HCT116 (cell line): ENCODE measurements at regions not wholly inside any gene's neighbourhood (a gene's known extent, or its start where the extent isn't known, plus 50 kb on each side); places are given as distances from the start of the nearest gene placed in this dataset.

Experiments
- ATAC-seq: fragments of 200-7000 bp; cut with Tn5 transposase; 2 replicates; pipeline ENCODE4 v1.9.1; 2020; ENCODE audit warnings: mild to moderate bottlenecking, moderate library complexity
- BruUV-seq: library from RNA; stranded (reverse); fragments of 400-500 nt; replicated peaks from 2 replicates; lab custom pipeline; 2021; lab: Mats Ljungman, UMichigan
- CTCF ChIA-PET: fragments of 300-600 bp; sonication (Branson Sonifier 250); formaldehyde crosslinking; loops from one replicate; lab custom pipeline; 2021; ENCODE audit warnings: antibody characterized with exemption; lab: Charles Lee
- POLR2A ChIA-PET: fragments of 300-600, 350-600 bp; sonication (Branson Sonifier 250); formaldehyde crosslinking; loops from one replicate; lab custom pipeline; 2021; ENCODE audit warnings: antibody characterized with exemption; lab: Charles Lee
- RAD21 ChIA-PET, 2 experiments: fragments of 300-600 bp; sonication (Branson Sonifier 250); formaldehyde crosslinking; loops; one replicate each; lab custom pipeline; 2023; ENCODE audit warnings: low total read pairs in 2 of 2; ENCODE audit not compliant: uncharacterized antibody in 2 of 2, unreplicated experiment in 2 of 2, low non-redundant PET in 1 of 2; lab: Charles Lee
- DNase-seq: peaks from one replicate; pipeline ENCODE4 v3.0.0-alpha.2; 2010; ENCODE audit warnings: low read depth, low spot score
- H2AFZ ChIP-seq: fragments of 200-600 bp; shearing (Covaris generic), sonication (generic); 2 replicates; pipeline ENCODE4 v1.6.1; 2017; ENCODE audit warnings: low read depth, mixed run types, mixed read lengths, antibody characterized with exemption, low read length; ENCODE audit not compliant: poor library complexity, severe bottlenecking
- H3K27ac ChIP-seq: 2 replicates; pipeline ENCODE4 v1.5.1; 2012; ENCODE audit warnings: low read depth, low read length
- H3K27me3 ChIP-seq: fragments of 200-600 bp; sonication (generic); 2 replicates; pipeline ENCODE4 v1.6.1; 2016; ENCODE audit warnings: mixed run types, low read length, mixed read lengths; ENCODE audit not compliant: insufficient read depth
- H3K36me3 ChIP-seq, 2 experiments: fragments of 200-500 bp in 1 of 2; fragments of 200-600 bp in 1 of 2; sonication (Bioruptor generic) in 1 of 2; sonication (generic) in 1 of 2; 2 replicates each; pipeline versions ENCODE4 v1.5.1 to v1.6.1; 2014 to 2016; ENCODE audit warnings: low read length in 2 of 2, inconsistent platforms in 1 of 2, mixed read lengths in 1 of 2, mixed run types in 1 of 2; ENCODE audit not compliant: insufficient read depth in 2 of 2, control insufficient read depth in 1 of 2
- H3K4me1 ChIP-seq, 2 experiments: fragments of 200-600 bp in 1 of 2; sonication (generic) in 1 of 2; 2 replicates each; pipeline versions ENCODE4 v1.5.1 to v1.6.1; 2012 to 2017; ENCODE audit warnings: low read length in 2 of 2, inconsistent platforms in 1 of 2, mild to moderate bottlenecking in 1 of 2, mixed read lengths in 1 of 2, mixed run types in 1 of 2, moderate library complexity in 1 of 2; ENCODE audit not compliant: insufficient read depth in 2 of 2, control insufficient read depth in 1 of 2
- H3K4me2 ChIP-seq: fragments of 200-600 bp; sonication (generic); 2 replicates; pipeline ENCODE4 v1.6.1; 2017; ENCODE audit warnings: mixed run types, low read length, mixed read lengths
- H3K4me3 ChIP-seq, 2 experiments: fragments of 200-600 bp in 1 of 2; sonication (generic) in 1 of 2; replicated peaks in 1 of 2; 2 replicates each; pipeline ENCODE4 v1.5.1; 2011 to 2016; ENCODE audit warnings: low read length in 2 of 2, control low read depth in 1 of 2, low read depth in 1 of 2, mild to moderate bottlenecking in 1 of 2, mixed read lengths in 1 of 2, mixed run types in 1 of 2
- H3K79me2 ChIP-seq: fragments of 200-600 bp; sonication (generic); 2 replicates; pipeline ENCODE4 v1.6.1; 2017; ENCODE audit warnings: mild to moderate bottlenecking, mixed run types, low read length, moderate library complexity, mixed read lengths; ENCODE audit not compliant: insufficient read depth
- H3K9ac ChIP-seq: fragments of 200-600 bp; sonication (generic); 2 replicates; pipeline ENCODE4 v1.6.1; 2016; ENCODE audit warnings: low read length, mixed read lengths
- H3K9me2 ChIP-seq: fragments of 200-600 bp; sonication (generic), shearing (Covaris generic); 2 replicates; pipeline ENCODE4 v1.6.1; 2017; ENCODE audit warnings: mixed run types, mild to moderate bottlenecking, moderate library complexity; ENCODE audit not compliant: insufficient read depth
- H3K9me3 ChIP-seq, 2 experiments: fragments of 200-500 bp in 1 of 2; fragments of 200-600 bp in 1 of 2; sonication (Bioruptor generic) in 1 of 2; sonication (generic) in 1 of 2; 2 replicates each; pipeline ENCODE4 v1.6.1; 2014 to 2017; ENCODE audit warnings: low read length in 2 of 2, mixed read lengths in 2 of 2, inconsistent platforms in 1 of 2, low read depth in 1 of 2, mild to moderate bottlenecking in 1 of 2, mixed run types in 1 of 2, moderate library complexity in 1 of 2; ENCODE audit not compliant: control insufficient read depth in 1 of 2, insufficient read depth in 1 of 2
- H4K20me1 ChIP-seq: fragments of 200-600 bp; sonication (generic), shearing (Covaris generic); 2 replicates; pipeline ENCODE4 v1.6.1; 2017; ENCODE audit warnings: mixed run types, mild to moderate bottlenecking, moderate library complexity; ENCODE audit not compliant: insufficient read depth
- CBX3 ChIP-seq: IDR thresholded peaks from 2 replicates; pipeline ENCODE4 v1.6.1; 2012; ENCODE audit warnings: low read depth
- EGR1 ChIP-seq: IDR thresholded peaks from 2 replicates; pipeline ENCODE4 v1.6.1; 2012; ENCODE audit warnings: low read depth
- ELF1 ChIP-seq: IDR thresholded peaks from 2 replicates; pipeline ENCODE4 v1.6.1; 2012; ENCODE audit warnings: low read depth, borderline replicate concordance
- EZH2 ChIP-seq: fragments of 200-600 bp; sonication (generic); IDR thresholded peaks from 2 replicates; pipeline ENCODE4 v1.6.1; 2017; ENCODE audit warnings: antibody characterized with exemption, mixed run types
- EZH2phosphoT487 ChIP-seq: fragments of 200-600 bp; IDR thresholded peaks from 2 replicates; pipeline ENCODE4 v1.6.1; 2018; ENCODE audit warnings: antibody characterized with exemption, borderline replicate concordance
- JUND ChIP-seq: IDR thresholded peaks from 2 replicates; pipeline ENCODE4 v1.6.1; 2012
- POLR2A ChIP-seq: IDR thresholded peaks from 2 replicates; pipeline ENCODE4 v1.7.0; 2011; ENCODE audit warnings: borderline replicate concordance; ENCODE audit not compliant: insufficient read depth, insufficient read length; ENCODE audit errors: extremely low read depth
- POLR2AphosphoS5 ChIP-seq: IDR thresholded peaks from 2 replicates; pipeline ENCODE4 v1.6.1; 2011; ENCODE audit warnings: mild to moderate bottlenecking, low read depth, low read length, moderate library complexity
- RAD21 ChIP-seq: IDR thresholded peaks from 2 replicates; pipeline ENCODE4 v1.6.1; 2012; ENCODE audit warnings: low read depth, mild to moderate bottlenecking
- SIN3A ChIP-seq: IDR thresholded peaks from 2 replicates; pipeline ENCODE4 v1.6.1; 2012; ENCODE audit warnings: low read depth
- SP1 ChIP-seq: IDR thresholded peaks from 2 replicates; pipeline ENCODE4 v1.6.1; 2012; ENCODE audit warnings: low read depth
- SRF ChIP-seq: IDR thresholded peaks from 2 replicates; pipeline ENCODE4 v1.6.1; 2012; ENCODE audit warnings: low read depth
- TCF7L2 ChIP-seq: IDR thresholded peaks from 2 replicates; pipeline ENCODE4 v1.7.0; 2011; ENCODE audit warnings: borderline replicate concordance, inconsistent platforms; ENCODE audit not compliant: insufficient read depth, insufficient read length; ENCODE audit errors: extremely low read depth
- YY1 ChIP-seq: IDR thresholded peaks from 2 replicates; pipeline ENCODE4 v1.6.1; 2011; ENCODE audit warnings: low read length, low read depth, moderate library complexity, mild to moderate bottlenecking; ENCODE audit not compliant: insufficient replicate concordance; ENCODE audit errors: extremely low read depth
- intact Hi-C: fragments of 100-400 bp; cut with micrococcal nuclease; formaldehyde crosslinking; loops from 2 replicates; pipeline ENCODE4 v1.10.0; 2022
- TF ChIP-seq, protein P1 (sequence below): IDR thresholded peaks from 2 replicates; pipeline ENCODE4 v1.6.1; 2012
- TF ChIP-seq, protein P2 (sequence below): IDR thresholded peaks from 2 replicates; pipeline ENCODE4 v1.6.1; 2011; ENCODE audit warnings: mild to moderate bottlenecking, low read length, moderate library complexity; ENCODE audit not compliant: insufficient replicate concordance; ENCODE audit errors: extremely low read depth
- TF ChIP-seq, protein P3 (sequence below): IDR thresholded peaks from 2 replicates; pipeline ENCODE4 v1.6.1; 2012; ENCODE audit warnings: low read depth
- TF ChIP-seq, protein P4 (sequence below): IDR thresholded peaks from 2 replicates; pipeline ENCODE4 v1.6.1; 2012
- TF ChIP-seq, protein P5 (sequence below), 3 experiments: fragments of 200-600 bp in 1 of 3; sonication (generic) in 1 of 3; IDR thresholded peaks in 2 of 3; conservative IDR thresholded peaks in 1 of 3; 2 replicates each; pipeline ENCODE4 v1.5.1; 2012 to 2017; ENCODE audit warnings: low read depth in 2 of 3, low read length in 2 of 3, antibody characterized with exemption in 1 of 3, borderline replicate concordance in 1 of 3, control low read depth in 1 of 3, mild to moderate bottlenecking in 1 of 3, mixed read lengths in 1 of 3, mixed run types in 1 of 3, moderate library complexity in 1 of 3; ENCODE audit not compliant: insufficient read depth in 1 of 3

DNA sequence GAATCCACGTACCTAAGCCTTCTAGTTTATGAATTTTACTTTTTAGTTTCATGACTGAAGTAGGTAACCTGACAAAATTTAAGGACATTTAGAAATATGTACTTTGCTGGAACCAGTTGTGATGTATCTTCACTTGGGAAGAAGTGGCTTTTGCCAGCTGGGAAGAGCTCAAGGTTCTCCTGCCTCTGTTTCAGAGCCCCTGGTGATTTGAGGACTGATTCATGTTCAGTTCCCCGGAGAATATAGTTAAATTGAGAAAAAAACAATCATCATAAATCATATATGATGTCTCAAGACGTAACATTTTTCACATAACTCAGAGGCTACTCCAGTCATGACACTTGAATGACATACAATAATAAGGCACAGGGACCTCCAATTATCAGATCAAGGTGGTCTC lies 473.4 kb downstream of the EPHA3 start (continued):
- TF ChIP-seq, protein P1, sequence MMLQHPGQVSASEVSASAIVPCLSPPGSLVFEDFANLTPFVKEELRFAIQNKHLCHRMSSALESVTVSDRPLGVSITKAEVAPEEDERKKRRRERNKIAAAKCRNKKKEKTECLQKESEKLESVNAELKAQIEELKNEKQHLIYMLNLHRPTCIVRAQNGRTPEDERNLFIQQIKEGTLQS = no peak
- TF ChIP-seq YY1 = no peak
- TF ChIP-seq POLR2AphosphoS5 = no peak
- TF ChIP-seq RAD21 = no peak
- TF ChIP-seq EZH2phosphoT487 = no peak

DNA sequence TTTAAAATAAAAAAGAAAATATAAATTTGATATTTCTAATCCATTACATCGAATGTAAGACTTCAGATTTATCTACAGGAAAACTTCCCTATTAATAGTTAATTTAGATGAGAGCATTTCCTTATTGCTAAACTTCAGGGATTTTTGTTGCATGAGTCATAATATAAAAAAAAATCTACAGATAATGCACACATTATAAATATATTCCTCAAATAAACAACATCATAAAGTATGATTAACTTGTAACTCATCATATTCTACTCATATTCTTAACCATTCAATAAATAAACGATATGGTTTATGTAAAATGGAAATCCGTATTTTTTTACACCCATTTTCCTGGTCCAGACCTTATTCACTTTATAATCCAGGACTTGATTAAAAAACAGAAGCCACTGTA lies 477.0 kb downstream of the EPHA3 start:
- Histone ChIP-seq H3K4me3 (no peak overlapping the region), H2AFZ (no peak overlapping the region), H3K9me3 (peaks cover 0 to 9% of the 10 kb centered on the region in 2 experiments; a peak in 2 of 4 replicates), H3K27ac (no peak overlapping the region), H3K4me2 (no peak overlapping the region), H3K79me2 (no peaks in the 10 kb centered on the region), H3K9me2 (no peaks in the 10 kb centered on the region), H3K27me3 (no peaks in the 10 kb centered on the region), H3K36me3 (no peaks in the 10 kb centered on the region), H4K20me1 (no peaks in the 10 kb centered on the region), H3K4me1 (no peaks in the 10 kb centered on the region), H3K9ac (no peak overlapping the region)
- no TSS peak for BruUV-seq
- intact Hi-C loops = no loop called here
- CTCF ChIA-PET = no interaction called here
- TF ChIP-seq TCF7L2 (no peak), CBX3 (no peak), POLR2A (no peak), EGR1 (no peak), EZH2 (no peak), SRF (no peak), JUND (no peak), SP1 (no peak), SIN3A (no peak), RAD21 (no peak), POLR2AphosphoS5 (no peak), ELF1 (no peak)
- TF ChIP-seq, protein P2, sequence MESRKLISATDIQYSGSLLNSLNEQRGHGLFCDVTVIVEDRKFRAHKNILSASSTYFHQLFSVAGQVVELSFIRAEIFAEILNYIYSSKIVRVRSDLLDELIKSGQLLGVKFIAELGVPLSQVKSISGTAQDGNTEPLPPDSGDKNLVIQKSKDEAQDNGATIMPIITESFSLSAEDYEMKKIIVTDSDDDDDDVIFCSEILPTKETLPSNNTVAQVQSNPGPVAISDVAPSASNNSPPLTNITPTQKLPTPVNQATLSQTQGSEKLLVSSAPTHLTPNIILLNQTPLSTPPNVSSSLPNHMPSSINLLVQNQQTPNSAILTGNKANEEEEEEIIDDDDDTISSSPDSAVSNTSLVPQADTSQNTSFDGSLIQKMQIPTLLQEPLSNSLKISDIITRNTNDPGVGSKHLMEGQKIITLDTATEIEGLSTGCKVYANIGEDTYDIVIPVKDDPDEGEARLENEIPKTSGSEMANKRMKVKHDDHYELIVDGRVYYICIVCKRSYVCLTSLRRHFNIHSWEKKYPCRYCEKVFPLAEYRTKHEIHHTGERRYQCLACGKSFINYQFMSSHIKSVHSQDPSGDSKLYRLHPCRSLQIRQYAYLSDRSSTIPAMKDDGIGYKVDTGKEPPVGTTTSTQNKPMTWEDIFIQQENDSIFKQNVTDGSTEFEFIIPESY = no peak
- TF ChIP-seq, protein P1 = no peak
- TF ChIP-seq, protein P3, sequence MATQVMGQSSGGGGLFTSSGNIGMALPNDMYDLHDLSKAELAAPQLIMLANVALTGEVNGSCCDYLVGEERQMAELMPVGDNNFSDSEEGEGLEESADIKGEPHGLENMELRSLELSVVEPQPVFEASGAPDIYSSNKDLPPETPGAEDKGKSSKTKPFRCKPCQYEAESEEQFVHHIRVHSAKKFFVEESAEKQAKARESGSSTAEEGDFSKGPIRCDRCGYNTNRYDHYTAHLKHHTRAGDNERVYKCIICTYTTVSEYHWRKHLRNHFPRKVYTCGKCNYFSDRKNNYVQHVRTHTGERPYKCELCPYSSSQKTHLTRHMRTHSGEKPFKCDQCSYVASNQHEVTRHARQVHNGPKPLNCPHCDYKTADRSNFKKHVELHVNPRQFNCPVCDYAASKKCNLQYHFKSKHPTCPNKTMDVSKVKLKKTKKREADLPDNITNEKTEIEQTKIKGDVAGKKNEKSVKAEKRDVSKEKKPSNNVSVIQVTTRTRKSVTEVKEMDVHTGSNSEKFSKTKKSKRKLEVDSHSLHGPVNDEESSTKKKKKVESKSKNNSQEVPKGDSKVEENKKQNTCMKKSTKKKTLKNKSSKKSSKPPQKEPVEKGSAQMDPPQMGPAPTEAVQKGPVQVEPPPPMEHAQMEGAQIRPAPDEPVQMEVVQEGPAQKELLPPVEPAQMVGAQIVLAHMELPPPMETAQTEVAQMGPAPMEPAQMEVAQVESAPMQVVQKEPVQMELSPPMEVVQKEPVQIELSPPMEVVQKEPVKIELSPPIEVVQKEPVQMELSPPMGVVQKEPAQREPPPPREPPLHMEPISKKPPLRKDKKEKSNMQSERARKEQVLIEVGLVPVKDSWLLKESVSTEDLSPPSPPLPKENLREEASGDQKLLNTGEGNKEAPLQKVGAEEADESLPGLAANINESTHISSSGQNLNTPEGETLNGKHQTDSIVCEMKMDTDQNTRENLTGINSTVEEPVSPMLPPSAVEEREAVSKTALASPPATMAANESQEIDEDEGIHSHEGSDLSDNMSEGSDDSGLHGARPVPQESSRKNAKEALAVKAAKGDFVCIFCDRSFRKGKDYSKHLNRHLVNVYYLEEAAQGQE = no peak
- TF ChIP-seq, protein P4, sequence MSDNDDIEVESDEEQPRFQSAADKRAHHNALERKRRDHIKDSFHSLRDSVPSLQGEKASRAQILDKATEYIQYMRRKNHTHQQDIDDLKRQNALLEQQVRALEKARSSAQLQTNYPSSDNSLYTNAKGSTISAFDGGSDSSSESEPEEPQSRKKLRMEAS = no peak
- TF ChIP-seq, protein P5, sequence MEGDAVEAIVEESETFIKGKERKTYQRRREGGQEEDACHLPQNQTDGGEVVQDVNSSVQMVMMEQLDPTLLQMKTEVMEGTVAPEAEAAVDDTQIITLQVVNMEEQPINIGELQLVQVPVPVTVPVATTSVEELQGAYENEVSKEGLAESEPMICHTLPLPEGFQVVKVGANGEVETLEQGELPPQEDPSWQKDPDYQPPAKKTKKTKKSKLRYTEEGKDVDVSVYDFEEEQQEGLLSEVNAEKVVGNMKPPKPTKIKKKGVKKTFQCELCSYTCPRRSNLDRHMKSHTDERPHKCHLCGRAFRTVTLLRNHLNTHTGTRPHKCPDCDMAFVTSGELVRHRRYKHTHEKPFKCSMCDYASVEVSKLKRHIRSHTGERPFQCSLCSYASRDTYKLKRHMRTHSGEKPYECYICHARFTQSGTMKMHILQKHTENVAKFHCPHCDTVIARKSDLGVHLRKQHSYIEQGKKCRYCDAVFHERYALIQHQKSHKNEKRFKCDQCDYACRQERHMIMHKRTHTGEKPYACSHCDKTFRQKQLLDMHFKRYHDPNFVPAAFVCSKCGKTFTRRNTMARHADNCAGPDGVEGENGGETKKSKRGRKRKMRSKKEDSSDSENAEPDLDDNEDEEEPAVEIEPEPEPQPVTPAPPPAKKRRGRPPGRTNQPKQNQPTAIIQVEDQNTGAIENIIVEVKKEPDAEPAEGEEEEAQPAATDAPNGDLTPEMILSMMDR (IDR thresholded peaks at IDR 0.05 in 2 of 3, conservative IDR thresholded peaks at IDR 0.05 in 1 of 3; ENCODE audit: borderline replicate concordance in 1 of 3, insufficient read depth in 1 of 3, low read depth in 2 of 3, low read length in 2 of 3) = no peak
- ATAC-seq (no peak), DNase-seq (no peak)
- RAD21 ChIA-PET = no interaction called here
- POLR2A ChIA-PET = no interaction called here
